Liver (tissue), 8 donors: ENCODE measurements at regions not wholly inside any gene's neighbourhood (a gene's known extent, or its start where the extent isn't known, plus 50 kb on each side); places are given as distances from the start of the nearest gene placed in this dataset.
"Not testable (repeated sequence)": the region's sequence is repeated elsewhere in the genome, so short reads cannot be mapped to it uniquely, and the experiment has no call there.

Source experiments
- DNase-seq: peaks from one replicate; pipeline ENCODE4 v3.0.0-alpha.2; 2017; ENCODE audit warnings: low spot score
- H3K27ac ChIP-seq, 2 donors: one replicate each; pipeline ENCODE4 v1.7.0; 2013; ENCODE audit warnings: inconsistent platforms in 2 of 2, low read length in 2 of 2, control low read depth in 1 of 2, low read depth in 1 of 2, mild to moderate bottlenecking in 1 of 2
- H3K27me3 ChIP-seq, 4 donors: one replicate each; pipeline versions ENCODE4 v1.6.1 to v1.7.0; 2013; ENCODE audit warnings: low read length in 3 of 4, inconsistent platforms in 1 of 4, mild to moderate bottlenecking in 1 of 4, moderate library complexity in 1 of 4; ENCODE audit not compliant: control insufficient read depth in 4 of 4, insufficient read depth in 4 of 4
- H3K36me3 ChIP-seq, 4 donors: one replicate each; pipeline versions ENCODE4 v1.6.1 to v1.7.0; 2013; ENCODE audit warnings: low read length in 3 of 4, mild to moderate bottlenecking in 3 of 4, low read depth in 1 of 4, moderate library complexity in 1 of 4; ENCODE audit not compliant: control insufficient read depth in 4 of 4, insufficient read depth in 3 of 4
- H3K4me1 ChIP-seq, 4 donors: one replicate each; pipeline versions ENCODE4 v1.6.1 to v1.7.0; 2013; ENCODE audit warnings: low read length in 3 of 4, mild to moderate bottlenecking in 3 of 4, moderate library complexity in 1 of 4; ENCODE audit not compliant: control insufficient read depth in 4 of 4, insufficient read depth in 4 of 4
- H3K4me3 ChIP-seq, 3 donors: one replicate each; pipeline versions ENCODE4 v1.6.1 to v1.7.0; 2013; ENCODE audit warnings: low read length in 3 of 3, control low read depth in 1 of 3, low read depth in 1 of 3, mild to moderate bottlenecking in 1 of 3
- H3K9ac ChIP-seq, 2 donors: one replicate each; pipeline ENCODE4 v1.7.0; 2013; ENCODE audit warnings: low read length in 2 of 2, mild to moderate bottlenecking in 2 of 2, moderate library complexity in 2 of 2, control low read depth in 1 of 2, low read depth in 1 of 2
- H3K9me3 ChIP-seq, 4 donors: one replicate each; pipeline versions ENCODE4 v1.6.1 to v1.7.0; 2013; ENCODE audit warnings: low read length in 3 of 4; ENCODE audit not compliant: control insufficient read depth in 4 of 4
- ATF3 ChIP-seq: IDR thresholded peaks from 2 replicates; pipeline ENCODE4 v1.6.1; 2016; ENCODE audit warnings: antibody characterized with exemption
- EGR1 ChIP-seq, 2 donors: IDR thresholded peaks; 2 replicates each; pipeline ENCODE4 v1.6.1; 2016 to 2018; ENCODE audit warnings: antibody characterized with exemption in 2 of 2, low read depth in 2 of 2
- FOXA1 ChIP-seq: IDR thresholded peaks from 2 replicates; pipeline ENCODE4 v1.6.1; 2016; ENCODE audit warnings: antibody characterized with exemption
- HNF4A ChIP-seq, 2 donors: conservative IDR thresholded peaks; 2 replicates each; pipeline ENCODE4 v1.6.1; 2016; ENCODE audit warnings: antibody characterized with exemption in 2 of 2, mild to moderate bottlenecking in 2 of 2
- HNF4G ChIP-seq: IDR thresholded peaks from 2 replicates; pipeline ENCODE4 v1.6.1; 2016; ENCODE audit warnings: antibody characterized with exemption
- JUND ChIP-seq, 2 donors: IDR thresholded peaks; 2 replicates each; pipeline ENCODE4 v1.6.1; 2016; ENCODE audit warnings: antibody characterized with exemption in 2 of 2
- MAX ChIP-seq: IDR thresholded peaks from 2 replicates; pipeline ENCODE4 v1.6.1; 2016; ENCODE audit warnings: antibody characterized with exemption
- NR2F2 ChIP-seq: IDR thresholded peaks from 2 replicates; pipeline ENCODE4 v1.6.1; 2016; ENCODE audit warnings: antibody characterized with exemption
- RXRA ChIP-seq, 2 donors: IDR thresholded peaks; 2 replicates each; pipeline ENCODE4 v1.6.1; 2017 to 2018; ENCODE audit warnings: antibody characterized with exemption in 2 of 2, mild to moderate bottlenecking in 1 of 2
- TAF1 ChIP-seq: conservative IDR thresholded peaks from 2 replicates; pipeline ENCODE4 v1.6.1; 2016; ENCODE audit warnings: antibody characterized with exemption, mild to moderate bottlenecking
- YY1 ChIP-seq: IDR thresholded peaks from 2 replicates; pipeline ENCODE4 v1.6.1; 2016; ENCODE audit warnings: antibody characterized with exemption, mild to moderate bottlenecking
- WGBS: extraction: QIAGEN DNeasy Blood & Tissue Kit; methylation state at CpG from one replicate; pipeline ENCODE4 v1.1.7; 2013; 5-methylcytosine and 5-hydroxymethylcytosine counted together
- TF ChIP-seq, protein P1 (sequence below): IDR thresholded peaks from 2 replicates; pipeline ENCODE4 v1.6.1; 2016; ENCODE audit warnings: antibody characterized with exemption, mild to moderate bottlenecking
- TF ChIP-seq, protein P2 (sequence below): fragments of 150-350 bp; IDR thresholded peaks from 2 replicates; pipeline ENCODE4 v1.5.1; 2017; ENCODE audit warnings: improper control_type of control experiment, low read depth, low read length; ENCODE audit not compliant: missing input control
- TF ChIP-seq, protein P3 (sequence below): IDR thresholded peaks from 2 replicates; pipeline ENCODE4 v1.6.1; 2016; ENCODE audit warnings: antibody characterized with exemption
- donor health status: healthy.
- donor health status: healthy.
- donor health status: healthy.
- donor health status: healthy.
- donor health status: healthy.

DNA sequence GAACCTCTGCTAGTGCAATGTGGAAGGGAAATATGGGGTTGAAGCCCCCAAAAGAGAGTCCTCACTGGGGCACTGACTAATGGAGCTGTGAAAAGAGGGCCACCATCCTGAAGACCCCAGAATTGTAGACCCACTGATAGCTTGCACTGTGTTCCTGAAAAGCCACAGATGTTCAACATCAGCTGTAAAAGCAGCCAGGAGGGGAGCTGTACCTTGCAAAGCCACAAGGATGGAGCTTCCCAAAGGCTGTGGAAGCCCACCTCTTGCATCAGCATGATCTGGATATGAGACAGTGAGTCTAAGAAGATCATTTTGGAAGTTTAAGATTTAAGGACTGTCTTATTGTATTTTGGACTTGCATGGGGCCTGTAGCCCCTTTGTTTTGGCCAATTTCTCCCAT, 125.8 kb upstream of the TGFBR2 start:
- no peaks in the 10 kb centered on the region for H3K36me3 ChIP-seq
- no peaks in the 10 kb centered on the region for H3K27me3 ChIP-seq
- H3K4me1 ChIP-seq = peaks cover 11 to 25% (median 18%) of the 10 kb centered on the region in 4 donors
- H3K9ac ChIP-seq = no peak overlapping the region
- H3K9me3 ChIP-seq = no peaks in the 10 kb centered on the region
- TF ChIP-seq FOXA1 (no peak), HNF4A (conservative IDR thresholded peaks at IDR 0.05) (no peak), TAF1 (no peak), JUND (IDR thresholded peaks at IDR 0.05) (no peak), NR2F2 (no peak), HNF4G (no peak), EGR1 (IDR thresholded peaks at IDR 0.05; ENCODE audit: low read depth in 2 of 2) (no peak), ATF3 (no peak)
- TF ChIP-seq, protein P1, sequence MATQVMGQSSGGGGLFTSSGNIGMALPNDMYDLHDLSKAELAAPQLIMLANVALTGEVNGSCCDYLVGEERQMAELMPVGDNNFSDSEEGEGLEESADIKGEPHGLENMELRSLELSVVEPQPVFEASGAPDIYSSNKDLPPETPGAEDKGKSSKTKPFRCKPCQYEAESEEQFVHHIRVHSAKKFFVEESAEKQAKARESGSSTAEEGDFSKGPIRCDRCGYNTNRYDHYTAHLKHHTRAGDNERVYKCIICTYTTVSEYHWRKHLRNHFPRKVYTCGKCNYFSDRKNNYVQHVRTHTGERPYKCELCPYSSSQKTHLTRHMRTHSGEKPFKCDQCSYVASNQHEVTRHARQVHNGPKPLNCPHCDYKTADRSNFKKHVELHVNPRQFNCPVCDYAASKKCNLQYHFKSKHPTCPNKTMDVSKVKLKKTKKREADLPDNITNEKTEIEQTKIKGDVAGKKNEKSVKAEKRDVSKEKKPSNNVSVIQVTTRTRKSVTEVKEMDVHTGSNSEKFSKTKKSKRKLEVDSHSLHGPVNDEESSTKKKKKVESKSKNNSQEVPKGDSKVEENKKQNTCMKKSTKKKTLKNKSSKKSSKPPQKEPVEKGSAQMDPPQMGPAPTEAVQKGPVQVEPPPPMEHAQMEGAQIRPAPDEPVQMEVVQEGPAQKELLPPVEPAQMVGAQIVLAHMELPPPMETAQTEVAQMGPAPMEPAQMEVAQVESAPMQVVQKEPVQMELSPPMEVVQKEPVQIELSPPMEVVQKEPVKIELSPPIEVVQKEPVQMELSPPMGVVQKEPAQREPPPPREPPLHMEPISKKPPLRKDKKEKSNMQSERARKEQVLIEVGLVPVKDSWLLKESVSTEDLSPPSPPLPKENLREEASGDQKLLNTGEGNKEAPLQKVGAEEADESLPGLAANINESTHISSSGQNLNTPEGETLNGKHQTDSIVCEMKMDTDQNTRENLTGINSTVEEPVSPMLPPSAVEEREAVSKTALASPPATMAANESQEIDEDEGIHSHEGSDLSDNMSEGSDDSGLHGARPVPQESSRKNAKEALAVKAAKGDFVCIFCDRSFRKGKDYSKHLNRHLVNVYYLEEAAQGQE = no peak
- no peak for DNase-seq
- no peak overlapping the region for H3K27ac ChIP-seq
- no peak overlapping the region for H3K4me3 ChIP-seq

DNA sequence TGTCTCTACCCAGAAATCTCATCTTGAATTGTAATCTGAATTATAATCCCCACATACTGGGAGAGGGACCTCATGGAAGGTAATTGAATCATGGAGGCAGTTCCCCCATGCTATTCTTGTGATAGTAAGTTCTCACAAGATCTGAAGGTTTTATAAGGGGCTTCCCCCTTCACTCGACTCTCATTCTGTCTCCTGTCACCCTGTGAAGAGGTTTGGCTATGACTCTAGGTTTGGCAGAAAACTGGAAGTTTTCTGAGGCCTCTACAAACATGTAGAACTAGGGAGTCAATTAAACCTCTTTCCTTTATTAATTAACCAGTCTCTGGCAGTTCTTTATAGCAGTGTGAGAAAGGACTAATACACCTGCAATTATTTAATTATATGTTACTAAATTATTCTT, 125.2 kb upstream of the TGFBR2 start:
- H3K9ac ChIP-seq = no peak overlapping the region
- no peaks in the 10 kb centered on the region for H3K36me3 ChIP-seq
- TF ChIP-seq NR2F2 (no peak), YY1 (no peak), MAX (no peak), JUND (IDR thresholded peaks at IDR 0.05) (no peak), RXRA (IDR thresholded peaks at IDR 0.05) (no peak), HNF4G (no peak)
- TF ChIP-seq, protein P2, sequence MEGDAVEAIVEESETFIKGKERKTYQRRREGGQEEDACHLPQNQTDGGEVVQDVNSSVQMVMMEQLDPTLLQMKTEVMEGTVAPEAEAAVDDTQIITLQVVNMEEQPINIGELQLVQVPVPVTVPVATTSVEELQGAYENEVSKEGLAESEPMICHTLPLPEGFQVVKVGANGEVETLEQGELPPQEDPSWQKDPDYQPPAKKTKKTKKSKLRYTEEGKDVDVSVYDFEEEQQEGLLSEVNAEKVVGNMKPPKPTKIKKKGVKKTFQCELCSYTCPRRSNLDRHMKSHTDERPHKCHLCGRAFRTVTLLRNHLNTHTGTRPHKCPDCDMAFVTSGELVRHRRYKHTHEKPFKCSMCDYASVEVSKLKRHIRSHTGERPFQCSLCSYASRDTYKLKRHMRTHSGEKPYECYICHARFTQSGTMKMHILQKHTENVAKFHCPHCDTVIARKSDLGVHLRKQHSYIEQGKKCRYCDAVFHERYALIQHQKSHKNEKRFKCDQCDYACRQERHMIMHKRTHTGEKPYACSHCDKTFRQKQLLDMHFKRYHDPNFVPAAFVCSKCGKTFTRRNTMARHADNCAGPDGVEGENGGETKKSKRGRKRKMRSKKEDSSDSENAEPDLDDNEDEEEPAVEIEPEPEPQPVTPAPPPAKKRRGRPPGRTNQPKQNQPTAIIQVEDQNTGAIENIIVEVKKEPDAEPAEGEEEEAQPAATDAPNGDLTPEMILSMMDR = no peak
- TF ChIP-seq, protein P3, sequence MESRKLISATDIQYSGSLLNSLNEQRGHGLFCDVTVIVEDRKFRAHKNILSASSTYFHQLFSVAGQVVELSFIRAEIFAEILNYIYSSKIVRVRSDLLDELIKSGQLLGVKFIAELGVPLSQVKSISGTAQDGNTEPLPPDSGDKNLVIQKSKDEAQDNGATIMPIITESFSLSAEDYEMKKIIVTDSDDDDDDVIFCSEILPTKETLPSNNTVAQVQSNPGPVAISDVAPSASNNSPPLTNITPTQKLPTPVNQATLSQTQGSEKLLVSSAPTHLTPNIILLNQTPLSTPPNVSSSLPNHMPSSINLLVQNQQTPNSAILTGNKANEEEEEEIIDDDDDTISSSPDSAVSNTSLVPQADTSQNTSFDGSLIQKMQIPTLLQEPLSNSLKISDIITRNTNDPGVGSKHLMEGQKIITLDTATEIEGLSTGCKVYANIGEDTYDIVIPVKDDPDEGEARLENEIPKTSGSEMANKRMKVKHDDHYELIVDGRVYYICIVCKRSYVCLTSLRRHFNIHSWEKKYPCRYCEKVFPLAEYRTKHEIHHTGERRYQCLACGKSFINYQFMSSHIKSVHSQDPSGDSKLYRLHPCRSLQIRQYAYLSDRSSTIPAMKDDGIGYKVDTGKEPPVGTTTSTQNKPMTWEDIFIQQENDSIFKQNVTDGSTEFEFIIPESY = no peak
- no peaks in the 10 kb centered on the region for H3K9me3 ChIP-seq
- DNase-seq = no peak
- no peak overlapping the region for H3K27ac ChIP-seq
- 75% methylated on average over 1 of the region's 1 CpG for WGBS
- H3K27me3 ChIP-seq = no peaks in the 10 kb centered on the region
- H3K4me3 ChIP-seq = no peak overlapping the region
- H3K4me1 ChIP-seq = peaks cover 10 to 19% (median 14%) of the 10 kb centered on the region in 4 donors

DNA sequence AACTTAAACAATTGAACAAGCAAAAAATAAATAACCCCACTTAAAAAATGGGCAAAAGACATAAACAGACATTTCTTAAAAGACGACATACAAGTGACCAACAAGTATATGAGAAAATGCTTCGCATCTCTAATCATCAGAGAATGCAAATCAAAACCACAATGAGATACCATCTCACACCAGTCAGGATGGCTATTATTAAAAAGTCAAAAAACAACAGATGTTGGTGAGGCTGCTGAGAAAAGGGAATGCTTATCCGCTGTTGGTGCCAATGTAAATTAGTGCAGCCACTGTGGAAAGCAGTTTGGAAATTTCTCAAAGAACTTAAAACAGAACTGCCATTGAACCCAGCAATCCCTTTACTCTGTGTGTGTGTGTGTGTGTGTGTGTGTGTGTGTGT, 122.2 kb upstream of the TGFBR2 start:
- H3K36me3 ChIP-seq, H3K4me3 ChIP-seq, H3K9ac ChIP-seq, DNase-seq, H3K27ac ChIP-seq, H3K27me3 ChIP-seq: not testable (repeated sequence)
- WGBS = 99% methylated on average over 3 of the region's 3 CpGs
- Histone ChIP-seq H3K9me3 (peaks cover 0 to 10% (median 6%) of the 10 kb centered on the region in 4 donors), H3K4me1 (peaks cover 6 to 14% (median 9%) of the 10 kb centered on the region in 4 donors)
